Stimulated activated CD8-positive, alpha-beta memory T cell treated with anti-CD3 and anti-CD28 coated beads, Interleukin-2, amount 100 ng/mL, for 1 hour (primary cell): ENCODE measurements at regions not wholly inside any gene's neighbourhood (a gene's known extent, or its start where the extent isn't known, plus 50 kb on each side); places are given as distances from the start of the nearest gene placed in this dataset.

Experiments used
- DNase-seq, 2 donors: peaks; one replicate each; pipeline ENCODE4 v3.0.0-alpha.2; 2020; ENCODE audit warnings: low read depth in 2 of 2

DNA sequence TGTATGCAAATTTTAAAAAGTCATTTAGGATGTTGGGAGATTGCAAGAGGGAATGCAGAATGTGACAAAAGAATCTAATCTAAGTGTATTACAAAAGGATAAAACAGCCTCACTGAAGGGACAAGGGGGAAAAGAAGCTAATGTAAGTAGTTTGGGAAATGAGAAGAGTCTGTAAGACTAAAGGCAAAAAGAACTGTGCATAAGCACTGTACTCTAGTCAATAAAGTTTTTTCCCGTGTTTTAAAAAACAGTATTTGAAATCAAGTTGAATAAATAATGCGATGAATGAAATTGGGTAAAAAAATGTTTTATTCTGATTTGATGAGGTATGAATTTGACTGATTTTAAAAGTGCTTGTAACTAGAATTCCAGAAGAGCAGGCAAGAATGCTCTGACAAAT is 149.8 kb downstream of the VEGFA start:
- DNase-seq = no peak

GRCh38 chr6:43917878-43918382 is 147.9 kb downstream of the VEGFA start:
- no peak for DNase-seq

GRCh38 chr6:43916924-43917877 is 147.2 kb downstream of the VEGFA start:
- DNase-seq = no peak

GRCh38 chr6:43915986-43916923 is 146.2 kb downstream of the VEGFA start:
- DNase-seq = no peak

DNA sequence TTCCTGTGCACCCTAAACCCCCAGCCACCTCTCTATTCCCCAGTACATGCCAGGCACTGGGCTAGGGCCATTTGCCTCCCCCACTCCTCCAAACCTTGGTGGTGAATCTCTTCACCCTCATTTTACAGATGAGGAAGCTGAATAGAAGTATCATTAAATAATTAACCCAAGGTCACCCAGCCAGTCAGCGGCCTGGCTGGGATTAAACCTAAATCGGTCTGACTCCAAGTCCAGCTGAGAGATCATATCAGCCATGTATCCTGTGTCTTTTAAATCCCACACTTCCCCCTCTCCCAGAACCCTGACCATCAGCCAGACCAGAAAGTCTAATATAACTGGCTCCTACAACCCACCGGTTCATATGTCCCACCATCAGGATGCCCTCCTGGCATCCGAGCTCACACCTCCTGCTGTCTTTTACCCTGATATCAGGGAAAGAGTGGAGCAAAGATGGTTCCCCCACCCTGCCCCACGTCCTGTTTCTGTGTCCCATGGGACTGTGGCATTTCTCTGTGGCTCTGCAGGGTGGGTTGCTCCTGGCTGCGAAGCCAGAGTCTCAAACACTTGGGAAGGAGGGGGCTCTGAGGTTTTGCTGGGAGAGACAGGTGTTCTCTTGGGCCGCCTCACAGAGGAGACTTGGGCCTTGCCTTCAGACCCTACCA is 145.3 kb downstream of the VEGFA start:
- no peak for DNase-seq

DNA sequence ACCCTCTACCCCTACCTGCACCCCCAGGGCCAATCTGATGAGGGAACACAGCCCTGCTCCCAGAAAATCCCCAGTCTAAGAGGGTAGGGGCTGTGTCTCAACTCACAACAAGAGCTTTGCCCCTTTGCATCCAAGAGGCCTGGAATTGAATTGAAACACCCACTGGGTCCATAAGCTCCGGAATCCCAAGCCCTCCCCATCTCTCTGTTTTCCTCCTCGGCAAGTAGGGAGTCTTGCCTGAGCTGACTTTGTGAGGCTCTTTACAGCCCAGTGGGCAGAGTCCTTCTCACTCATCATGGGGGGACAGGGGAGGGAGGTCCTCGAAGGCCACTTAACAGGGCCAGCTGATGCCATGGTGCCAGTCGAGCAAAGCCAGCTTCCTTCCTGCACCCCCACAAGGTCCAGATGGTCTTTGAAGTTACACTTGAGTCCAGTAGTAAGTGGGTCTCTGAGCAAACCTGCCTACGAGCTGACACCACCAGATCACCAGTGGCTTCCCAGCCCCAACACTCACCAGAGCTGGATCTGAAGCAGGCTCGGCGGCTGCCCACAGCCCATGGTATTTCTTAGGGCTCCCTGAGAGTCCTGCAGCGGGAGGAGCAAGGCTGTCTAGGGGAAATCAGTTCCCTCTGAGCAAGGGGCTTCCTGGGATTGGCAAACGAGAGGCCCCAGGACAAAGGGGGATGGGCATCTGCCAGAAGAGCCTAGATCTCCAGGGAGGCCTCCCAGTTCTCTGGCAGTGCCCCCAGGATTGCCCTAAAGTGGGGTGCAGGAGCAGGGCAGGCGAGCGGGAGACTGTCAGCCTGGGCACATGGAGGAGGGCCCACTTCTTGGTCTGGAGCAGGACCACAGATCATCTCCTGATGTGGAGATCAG is 144.5 kb downstream of the VEGFA start:
- DNase-seq = no peak

GRCh38 chr6:43913375-43914271 is 143.6 kb downstream of the VEGFA start:
- no peak for DNase-seq

DNA sequence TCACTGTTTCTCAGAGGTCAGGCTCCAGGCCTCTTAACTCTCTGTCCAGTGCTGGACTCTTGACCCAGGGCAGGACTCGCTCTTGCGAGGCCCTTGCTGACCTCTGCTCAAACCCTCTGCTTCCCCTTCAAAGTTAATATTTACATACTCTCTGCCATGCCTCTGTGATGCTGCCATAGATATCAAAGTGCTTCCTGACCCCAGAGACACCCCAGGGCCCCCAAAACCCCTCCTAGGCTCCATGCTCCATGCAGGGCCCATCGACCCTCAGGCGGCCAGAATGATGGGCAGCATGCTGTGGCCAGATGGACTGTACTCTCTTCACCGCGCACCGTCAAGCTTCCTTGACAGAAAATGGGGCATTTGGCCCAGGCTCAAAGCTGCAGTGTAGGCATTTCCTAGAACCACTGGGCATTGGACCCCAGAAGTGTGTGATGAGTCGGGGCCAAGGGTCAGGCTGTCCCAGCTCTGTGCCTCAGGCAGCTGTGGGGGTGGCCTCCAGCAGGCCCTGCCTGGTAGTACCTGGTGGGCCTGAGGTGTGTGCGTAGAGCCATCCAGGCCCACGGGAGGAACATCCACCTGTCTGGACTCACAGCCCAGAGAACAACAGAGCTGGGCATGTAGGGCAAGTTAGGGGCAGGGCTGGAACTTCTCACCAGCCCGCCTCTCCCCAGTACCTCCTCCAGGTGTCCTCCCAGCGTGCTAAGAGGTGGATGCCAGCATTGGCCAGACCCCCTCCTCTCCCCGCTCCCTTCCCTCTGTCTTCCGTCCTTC is 142.8 kb downstream of the VEGFA start:
- no peak for DNase-seq

DNA sequence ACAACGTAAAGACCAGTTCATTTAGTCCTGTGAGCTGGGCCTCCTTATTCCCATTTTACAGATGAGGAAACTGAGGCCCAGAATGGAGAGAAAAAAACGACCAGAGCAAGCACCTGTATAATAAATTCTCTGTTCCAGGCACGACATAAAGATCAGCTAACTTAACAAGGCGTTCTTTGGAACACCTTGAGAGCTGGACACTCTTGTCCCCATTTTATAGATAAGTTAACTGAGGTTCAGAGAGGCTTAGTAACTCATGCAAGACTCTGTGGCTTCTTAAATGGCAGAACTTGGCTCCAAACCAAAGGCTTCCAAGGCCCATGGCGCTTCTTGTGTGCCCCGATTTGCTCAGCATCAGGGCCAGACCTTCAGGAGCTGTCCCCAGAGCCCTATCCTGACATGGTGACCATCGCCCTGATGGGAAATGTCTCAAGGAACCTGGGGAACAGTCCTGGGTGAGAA is 142.1 kb downstream of the VEGFA start:
- DNase-seq = no peak

DNA sequence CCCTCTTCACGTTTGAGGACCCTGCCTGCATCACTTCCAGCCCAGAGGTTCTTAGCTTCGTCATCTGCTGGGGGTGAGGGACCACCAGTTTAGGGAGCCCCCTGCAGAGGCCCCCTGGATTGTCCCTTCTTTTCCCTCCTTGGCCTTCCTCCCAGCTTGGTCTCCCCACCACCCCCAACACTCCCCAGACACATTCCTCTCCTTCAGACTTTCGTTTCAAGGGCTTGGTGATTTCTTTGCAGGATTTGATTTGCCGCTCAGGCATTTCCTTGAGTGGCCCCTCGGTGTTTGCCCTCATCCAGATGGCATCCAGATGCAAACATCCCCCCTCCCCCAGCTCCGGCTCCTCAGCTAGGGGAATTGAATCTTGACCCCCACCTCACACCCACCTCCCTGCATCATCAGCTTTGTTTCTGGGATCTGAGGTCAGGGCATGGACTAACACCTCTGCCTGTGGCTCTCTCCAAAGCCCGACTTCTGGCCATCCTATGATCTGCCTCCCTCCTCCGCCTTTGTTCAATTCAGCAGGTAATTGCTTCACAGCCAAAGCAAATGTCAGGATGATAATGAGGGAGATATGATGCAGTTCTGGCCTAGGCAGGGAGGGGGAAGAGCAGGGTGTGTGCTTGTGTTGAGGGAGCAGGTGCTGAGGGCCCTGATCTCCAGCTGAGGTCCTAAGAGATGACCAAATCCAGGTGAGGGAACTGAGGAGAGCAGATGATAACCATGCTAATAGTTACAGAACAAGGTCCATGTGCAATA is 141.5 kb downstream of the VEGFA start:
- no peak for DNase-seq

- no peak for DNase-seq
Measured at GRCh38 chr6:43910638-43911353, 140.8 kb downstream of the VEGFA start.

GRCh38 chr6:43910149-43910637 is 140.2 kb downstream of the VEGFA start:
- DNase-seq = no peak

- DNase-seq = no peak
Measured at GRCh38 chr6:43909474-43910148, 139.6 kb downstream of the VEGFA start.

- DNase-seq = no peak
Measured at GRCh38 chr6:43907789-43908472, 137.9 kb downstream of the VEGFA start.

- no peak for DNase-seq
Measured at GRCh38 chr6:43907312-43907711, 137.3 kb downstream of the VEGFA start.
